ENCODE measurements at regions not wholly inside any gene's neighbourhood (a gene's known extent, or its start where the extent isn't known, plus 50 kb on each side); places are given as distances from the start of the nearest gene placed in this dataset.

DNA sequence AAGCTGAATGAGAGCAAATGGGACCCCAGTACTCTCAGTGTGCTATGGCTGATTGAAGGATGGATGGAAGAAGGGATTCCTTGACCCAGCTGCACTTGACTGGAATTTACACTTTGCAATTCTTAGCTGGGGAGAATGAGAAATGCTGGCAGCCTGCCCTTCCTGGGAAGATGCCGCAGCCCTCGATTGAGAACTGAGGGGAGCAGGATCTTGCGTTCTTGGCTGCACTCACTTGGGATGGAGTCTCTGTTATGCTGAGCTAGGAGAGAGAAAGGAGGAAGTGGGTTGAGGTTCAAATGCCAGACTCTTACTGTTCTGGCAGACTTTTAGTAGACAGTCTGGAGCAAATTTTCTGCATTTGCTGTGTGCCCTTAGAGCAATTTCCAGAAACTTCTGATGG is 221.2 kb downstream of the FNDC1 start:
- no peaks in the 10 kb centered on the region for H3K36me3 ChIP-seq (ENCODE audit: control insufficient read depth in 1 of 2, insufficient read depth in 2 of 2, low read depth in 1 of 2, low read length in 2 of 2)
- H3K79me1 ChIP-seq (replicated peaks; ENCODE audit: low read length, poor library complexity, severe bottlenecking) = no peaks in the 10 kb centered on the region
- H3K4me2 ChIP-seq (ENCODE audit: low read length, poor library complexity, severe bottlenecking) = no peak overlapping the region
- no peak overlapping the region for H2BK12ac ChIP-seq (ENCODE audit: low read length in 2 of 2)
- no peak for DNase-seq
- no peaks in the 10 kb centered on the region for H3K27me3 ChIP-seq (ENCODE audit: control insufficient read depth in 1 of 2, insufficient read depth in 1 of 2, low read length in 2 of 2)
- H2AFZ ChIP-seq (ENCODE audit: low read depth, low read length) = no peak overlapping the region
- H3K4ac ChIP-seq (ENCODE audit: low read depth in 1 of 2, low read length in 2 of 2) = no peak overlapping the region
- H3K23ac ChIP-seq (ENCODE audit: low read length in 2 of 2) = no peak overlapping the region
- no peak overlapping the region for H4K8ac ChIP-seq (ENCODE audit: low read length)
- H3K9me3 ChIP-seq (ENCODE audit: control insufficient read depth, low read length) = no peaks in the 10 kb centered on the region
- H2BK15ac ChIP-seq (ENCODE audit: low read depth, poor library complexity, severe bottlenecking) = no peak overlapping the region
- WGBS = 89% methylated on average over 3 of the region's 3 CpGs
- no peak overlapping the region for H2AK5ac ChIP-seq (ENCODE audit: low read length, severe bottlenecking)
- no peak overlapping the region for H2BK120ac ChIP-seq (ENCODE audit: low read depth, low read length)
- no peaks in the 10 kb centered on the region for H3K4me1 ChIP-seq (ENCODE audit: control insufficient read depth, insufficient read depth, low read depth, low read length)
- no peak overlapping the region for H3K27ac ChIP-seq (ENCODE audit: low read length, poor library complexity, severe bottlenecking)
- no peak overlapping the region for H2BK5ac ChIP-seq (ENCODE audit: low read depth, low read length, poor library complexity, severe bottlenecking)
- H4K91ac ChIP-seq (ENCODE audit: low read length) = no peak overlapping the region
- no peak overlapping the region for H3K18ac ChIP-seq (ENCODE audit: low read depth in 1 of 2, low read length in 2 of 2)
- peak overlapping the region; percentile 12 for H3K9ac ChIP-seq (ENCODE audit: low read length)
- H3K14ac ChIP-seq (ENCODE audit: low read length in 2 of 2) = no peak overlapping the region
- H3K4me3 ChIP-seq (ENCODE audit: insufficient read depth in 1 of 2, low read depth in 1 of 2, low read length in 2 of 2) = peak overlapping the region in 1 of 2 experiments; percentile 8

DNA sequence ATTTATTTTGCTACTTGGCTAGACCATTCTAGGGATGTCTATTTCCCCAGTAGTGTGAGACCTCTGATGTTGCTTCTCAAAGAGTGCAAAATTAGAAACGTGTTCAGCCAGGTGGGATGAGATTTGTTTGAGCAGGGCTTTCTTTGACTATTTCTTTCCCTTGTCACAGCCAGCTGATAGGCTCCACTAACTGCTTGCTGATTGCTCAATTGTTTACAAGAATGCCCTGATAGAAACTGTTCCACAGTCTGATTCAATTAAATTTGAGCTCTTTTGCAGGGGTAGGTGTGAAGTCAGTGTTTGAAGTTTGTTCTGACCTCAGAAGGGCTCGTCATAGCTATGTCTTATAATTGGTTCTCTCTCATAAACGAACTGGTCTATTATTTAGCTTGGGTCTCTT is 220.5 kb downstream of the FNDC1 start:
- no peak overlapping the region for H3K18ac ChIP-seq (ENCODE audit: low read depth in 1 of 2, low read length in 2 of 2)
- WGBS = 10% methylated on average over 2 of the region's 3 CpGs

DNA sequence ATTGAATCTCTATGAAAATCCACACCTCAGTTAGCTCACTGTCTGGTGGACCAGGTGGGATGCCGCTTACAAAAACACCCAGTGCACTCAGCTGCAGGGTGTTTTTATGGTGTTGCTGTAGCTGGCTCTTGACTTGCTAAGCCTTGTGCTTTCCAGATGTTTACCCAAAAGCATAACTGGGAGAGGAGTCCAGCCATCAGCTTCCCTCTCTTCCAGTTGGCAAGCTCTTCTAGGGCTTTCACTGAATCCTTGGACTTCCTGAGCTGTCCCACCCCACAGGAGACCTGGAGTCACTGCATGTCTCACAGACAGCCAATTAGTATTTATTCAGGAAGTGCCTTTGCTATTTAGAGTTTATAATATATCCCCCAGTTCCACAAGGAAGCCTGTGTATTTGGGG is 210.9 kb downstream of the FNDC1 start:
- Histone ChIP-seq H3K9me3 (ENCODE audit: control insufficient read depth, low read length) (no peaks in the 10 kb centered on the region), H3K4me2 (ENCODE audit: low read length, poor library complexity, severe bottlenecking) (no peak overlapping the region), H2BK15ac (ENCODE audit: low read depth, poor library complexity, severe bottlenecking) (no peak overlapping the region), H3K23ac (ENCODE audit: low read length in 2 of 2) (no peak overlapping the region), H3K4me3 (ENCODE audit: insufficient read depth in 1 of 2, low read depth in 1 of 2, low read length in 2 of 2) (no peak overlapping the region), H2BK12ac (ENCODE audit: low read length in 2 of 2) (no peak overlapping the region), H3K4ac (ENCODE audit: low read depth in 1 of 2, low read length in 2 of 2) (no peak overlapping the region), H3K79me1 (replicated peaks; ENCODE audit: low read length, poor library complexity, severe bottlenecking) (no peaks in the 10 kb centered on the region), H2BK5ac (ENCODE audit: low read depth, low read length, poor library complexity, severe bottlenecking) (no peak overlapping the region), H3K4me1 (ENCODE audit: control insufficient read depth, insufficient read depth, low read depth, low read length) (no peaks in the 10 kb centered on the region), H3K27ac (ENCODE audit: low read length, poor library complexity, severe bottlenecking) (no peak overlapping the region), H4K91ac (ENCODE audit: low read length) (no peak overlapping the region), H2AFZ (ENCODE audit: low read depth, low read length) (no peak overlapping the region), H3K36me3 (ENCODE audit: control insufficient read depth in 1 of 2, insufficient read depth in 2 of 2, low read depth in 1 of 2, low read length in 2 of 2) (no peaks in the 10 kb centered on the region), H4K8ac (ENCODE audit: low read length) (no peak overlapping the region), H3K9ac (ENCODE audit: low read length) (no peak overlapping the region), H3K18ac (ENCODE audit: low read depth in 1 of 2, low read length in 2 of 2) (no peak overlapping the region), H3K14ac (ENCODE audit: low read length in 2 of 2) (no peak overlapping the region), H2AK5ac (ENCODE audit: low read length, severe bottlenecking) (no peak overlapping the region), H3K27me3 (ENCODE audit: control insufficient read depth in 1 of 2, insufficient read depth in 1 of 2, low read length in 2 of 2) (no peaks in the 10 kb centered on the region), H2BK120ac (ENCODE audit: low read depth, low read length) (no peak overlapping the region)
- WGBS = 40% methylated on average over 1 of the region's 1 CpG
- no peak for DNase-seq

More for the DNA sequence above, 220.5 kb downstream of the FNDC1 start:
- DNase-seq = no peak
- Histone ChIP-seq H3K9me3 (ENCODE audit: control insufficient read depth, low read length) (no peaks in the 10 kb centered on the region), H3K4ac (ENCODE audit: low read depth in 1 of 2, low read length in 2 of 2) (no peak overlapping the region), H3K27ac (ENCODE audit: low read length, poor library complexity, severe bottlenecking) (no peak overlapping the region), H3K4me1 (ENCODE audit: control insufficient read depth, insufficient read depth, low read depth, low read length) (no peaks in the 10 kb centered on the region), H4K91ac (ENCODE audit: low read length) (no peak overlapping the region), H3K36me3 (ENCODE audit: control insufficient read depth in 1 of 2, insufficient read depth in 2 of 2, low read depth in 1 of 2, low read length in 2 of 2) (no peaks in the 10 kb centered on the region), H3K79me1 (replicated peaks; ENCODE audit: low read length, poor library complexity, severe bottlenecking) (no peaks in the 10 kb centered on the region), H3K27me3 (ENCODE audit: control insufficient read depth in 1 of 2, insufficient read depth in 1 of 2, low read length in 2 of 2) (no peaks in the 10 kb centered on the region), H2AFZ (ENCODE audit: low read depth, low read length) (no peak overlapping the region), H3K14ac (ENCODE audit: low read length in 2 of 2) (no peak overlapping the region), H2BK15ac (ENCODE audit: low read depth, poor library complexity, severe bottlenecking) (no peak overlapping the region), H3K4me3 (ENCODE audit: insufficient read depth in 1 of 2, low read depth in 1 of 2, low read length in 2 of 2) (no peak overlapping the region), H3K23ac (ENCODE audit: low read length in 2 of 2) (no peak overlapping the region), H3K9ac (ENCODE audit: low read length) (no peak overlapping the region), H3K4me2 (ENCODE audit: low read length, poor library complexity, severe bottlenecking) (no peak overlapping the region), H4K8ac (ENCODE audit: low read length) (no peak overlapping the region), H2BK120ac (ENCODE audit: low read depth, low read length) (no peak overlapping the region), H2AK5ac (ENCODE audit: low read length, severe bottlenecking) (no peak overlapping the region), H2BK12ac (ENCODE audit: low read length in 2 of 2) (no peak overlapping the region), H2BK5ac (ENCODE audit: low read depth, low read length, poor library complexity, severe bottlenecking) (no peak overlapping the region)

DNA sequence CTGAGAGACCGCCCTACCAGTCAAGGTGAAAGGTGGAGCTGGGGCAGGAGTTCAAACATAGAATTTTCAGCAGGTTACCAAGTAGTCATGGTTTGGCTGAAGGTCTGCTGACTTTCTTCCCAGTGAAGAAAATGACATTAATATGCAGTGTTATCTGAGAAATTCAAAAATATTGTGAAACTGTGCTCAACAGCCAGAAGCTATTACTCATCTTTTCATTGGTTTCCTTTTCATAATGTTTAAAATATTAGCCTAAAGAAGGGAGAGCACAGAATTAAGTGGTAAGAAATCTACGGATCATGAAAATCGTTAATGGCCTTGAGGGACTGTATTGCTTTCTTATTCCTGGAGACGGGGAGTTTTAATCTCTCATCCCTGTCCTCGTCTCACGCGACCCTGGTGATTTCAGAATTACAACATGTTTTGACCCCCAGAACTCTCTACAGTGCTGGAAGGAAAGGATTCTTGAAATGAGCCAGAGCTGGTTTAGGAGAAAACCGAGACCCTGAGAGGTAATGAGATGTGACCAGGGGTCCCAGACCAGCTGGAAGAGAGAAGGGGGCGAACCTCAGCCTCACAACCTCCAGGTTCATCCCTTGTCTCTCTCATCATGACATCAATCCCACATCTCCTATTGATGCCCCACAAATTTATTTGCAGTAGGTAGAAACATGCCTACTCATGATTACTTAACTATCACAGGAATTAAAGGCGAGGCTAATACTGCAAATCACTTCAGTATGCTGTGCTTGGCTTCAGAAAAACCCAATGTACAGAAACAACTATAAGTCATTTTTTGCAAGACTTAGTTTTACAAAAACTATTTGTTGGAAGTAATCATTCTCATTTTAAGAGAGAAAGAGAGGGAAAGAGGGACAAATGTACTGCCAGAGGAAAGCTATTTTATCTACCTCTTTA is 209.5 kb downstream of the FNDC1 start:
- Histone ChIP-seq H4K91ac (ENCODE audit: low read length) (no peak overlapping the region), H3K9ac (ENCODE audit: low read length) (peak overlapping the region; percentile 68), H2BK12ac (ENCODE audit: low read length in 2 of 2) (no peak overlapping the region), H2BK5ac (ENCODE audit: low read depth, low read length, poor library complexity, severe bottlenecking) (no peak overlapping the region), H3K27me3 (ENCODE audit: control insufficient read depth in 1 of 2, insufficient read depth in 1 of 2, low read length in 2 of 2) (no peaks in the 10 kb centered on the region), H2AK5ac (ENCODE audit: low read length, severe bottlenecking) (no peak overlapping the region), H4K8ac (ENCODE audit: low read length) (no peak overlapping the region), H3K79me1 (replicated peaks; ENCODE audit: low read length, poor library complexity, severe bottlenecking) (no peaks in the 10 kb centered on the region), H3K4ac (ENCODE audit: low read depth in 1 of 2, low read length in 2 of 2) (no peak overlapping the region), H2AFZ (ENCODE audit: low read depth, low read length) (no peak overlapping the region), H3K36me3 (ENCODE audit: control insufficient read depth in 1 of 2, insufficient read depth in 2 of 2, low read depth in 1 of 2, low read length in 2 of 2) (no peaks in the 10 kb centered on the region), H3K9me3 (ENCODE audit: control insufficient read depth, low read length) (no peaks in the 10 kb centered on the region), H3K18ac (ENCODE audit: low read depth in 1 of 2, low read length in 2 of 2) (no peak overlapping the region), H3K4me3 (ENCODE audit: insufficient read depth in 1 of 2, low read depth in 1 of 2, low read length in 2 of 2) (peak overlapping the region in 1 of 2 experiments; percentile 36), H2BK15ac (ENCODE audit: low read depth, poor library complexity, severe bottlenecking) (no peak overlapping the region), H3K4me1 (ENCODE audit: control insufficient read depth, insufficient read depth, low read depth, low read length) (no peaks in the 10 kb centered on the region), H2BK120ac (ENCODE audit: low read depth, low read length) (no peak overlapping the region), H3K27ac (ENCODE audit: low read length, poor library complexity, severe bottlenecking) (no peak overlapping the region), H3K4me2 (ENCODE audit: low read length, poor library complexity, severe bottlenecking) (no peak overlapping the region), H3K23ac (ENCODE audit: low read length in 2 of 2) (no peak overlapping the region), H3K14ac (ENCODE audit: low read length in 2 of 2) (no peak overlapping the region)
- DNase-seq = no peak
- WGBS = 63% methylated on average over 6 of the region's 10 CpGs
